Esophagus muscularis mucosa (tissue), 3 donors: ENCODE measurements at regions not wholly inside any gene's neighbourhood (a gene's known extent, or its start where the extent isn't known, plus 50 kb on each side); places are given as distances from the start of the nearest gene placed in this dataset.

ENCODE experiments used
- POLR2A ChIP-seq: fragments of 450-650 bp; IDR thresholded peaks from one replicate; pipeline ENCODE4 v1.6.1; 2017; ENCODE audit warnings: antibody characterized with exemption, moderate library complexity, mild to moderate bottlenecking, low read depth
- POLR2AphosphoS5 ChIP-seq, 2 donors: sonication (generic); formaldehyde crosslinking; IDR thresholded peaks; one replicate each; pipeline ENCODE4 v1.6.1; 2017; ENCODE audit warnings: antibody characterized with exemption in 2 of 2
- TF ChIP-seq, protein P1 (sequence below), 3 experiments: fragments of 200-600 bp in 2 of 3; fragments of 450-650 bp in 1 of 3; sonication (generic) in 2 of 3; IDR thresholded peaks; one replicate each; pipeline ENCODE4 v1.5.1; 2017 to 2019; ENCODE audit warnings: antibody characterized with exemption in 3 of 3, mild to moderate bottlenecking in 2 of 3, moderate library complexity in 1 of 3

DNA sequence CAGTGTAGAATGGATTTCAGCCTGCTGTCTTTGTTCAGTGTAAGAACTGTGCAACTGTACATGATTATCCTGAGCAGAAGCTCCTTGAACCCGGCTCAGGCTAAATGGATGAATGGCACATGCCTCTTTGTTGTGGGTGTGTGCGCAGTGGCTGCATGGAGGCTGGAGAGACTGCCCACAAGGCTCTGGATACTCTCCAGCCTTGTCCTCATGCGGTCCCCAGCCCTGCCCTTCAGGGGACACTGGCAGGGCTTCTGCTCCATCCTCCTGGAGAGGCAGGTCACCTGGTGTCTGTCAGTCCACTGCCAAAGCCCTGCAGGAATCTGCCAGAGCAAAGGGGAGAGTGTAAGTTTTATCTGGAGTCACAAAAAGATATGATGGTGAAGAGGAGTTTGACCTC is 241.7 kb upstream of the EXOC2 start:
- TF ChIP-seq, protein P1, sequence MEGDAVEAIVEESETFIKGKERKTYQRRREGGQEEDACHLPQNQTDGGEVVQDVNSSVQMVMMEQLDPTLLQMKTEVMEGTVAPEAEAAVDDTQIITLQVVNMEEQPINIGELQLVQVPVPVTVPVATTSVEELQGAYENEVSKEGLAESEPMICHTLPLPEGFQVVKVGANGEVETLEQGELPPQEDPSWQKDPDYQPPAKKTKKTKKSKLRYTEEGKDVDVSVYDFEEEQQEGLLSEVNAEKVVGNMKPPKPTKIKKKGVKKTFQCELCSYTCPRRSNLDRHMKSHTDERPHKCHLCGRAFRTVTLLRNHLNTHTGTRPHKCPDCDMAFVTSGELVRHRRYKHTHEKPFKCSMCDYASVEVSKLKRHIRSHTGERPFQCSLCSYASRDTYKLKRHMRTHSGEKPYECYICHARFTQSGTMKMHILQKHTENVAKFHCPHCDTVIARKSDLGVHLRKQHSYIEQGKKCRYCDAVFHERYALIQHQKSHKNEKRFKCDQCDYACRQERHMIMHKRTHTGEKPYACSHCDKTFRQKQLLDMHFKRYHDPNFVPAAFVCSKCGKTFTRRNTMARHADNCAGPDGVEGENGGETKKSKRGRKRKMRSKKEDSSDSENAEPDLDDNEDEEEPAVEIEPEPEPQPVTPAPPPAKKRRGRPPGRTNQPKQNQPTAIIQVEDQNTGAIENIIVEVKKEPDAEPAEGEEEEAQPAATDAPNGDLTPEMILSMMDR (IDR thresholded peaks at IDR 0.05), result no peak
- TF ChIP-seq POLR2A (no peak), POLR2AphosphoS5 (IDR thresholded peaks at IDR 0.05) (no peak)
